Naive thymus-derived CD4-positive, alpha-beta T cell (primary cell): ENCODE measurements at regions not wholly inside any gene's neighbourhood (a gene's known extent, or its start where the extent isn't known, plus 50 kb on each side); places are given as distances from the start of the nearest gene placed in this dataset.
"Not testable (repeated sequence)": the region's sequence is repeated elsewhere in the genome, so short reads cannot be mapped to it uniquely, and the experiment has no call there.

ENCODE experiments used
- ATAC-seq: fragments of 150-1000 bp; cut with Tn5 transposase; 2 replicates; pipeline ENCODE4 v1.10.0; 2021; ENCODE audit warnings: mild to moderate bottlenecking, moderate library complexity
- CTCF ChIA-PET: fragments of 350-600 bp; sonication (Branson Sonifier 250); formaldehyde crosslinking; loops from one replicate; lab custom pipeline; 2021; ENCODE audit warnings: antibody characterized with exemption; lab: Charles Lee
- POLR2A ChIA-PET: fragments of 350-600 bp; sonication (Branson Sonifier 250); formaldehyde crosslinking; loops from one replicate; lab custom pipeline; 2021; ENCODE audit warnings: antibody characterized with exemption, inconsistent platforms; lab: Charles Lee
- DNase-seq, 9 donors: peaks; one replicate each; pipeline versions ENCODE4 v3.0.0 to v3.0.0-alpha.2; 2020 to 2022; ENCODE audit warnings: mixed read lengths in 1 of 9
- H3K27ac ChIP-seq: one replicate; pipeline ENCODE4 v1.7.0; 2013; ENCODE audit warnings: mild to moderate bottlenecking, low read depth, low read length, moderate library complexity
- H3K27me3 ChIP-seq, 2 donors: one replicate each; pipeline ENCODE4 v1.7.0; 2013; ENCODE audit warnings: low read length in 2 of 2, mild to moderate bottlenecking in 2 of 2, moderate library complexity in 2 of 2; ENCODE audit not compliant: control insufficient read depth in 2 of 2, insufficient read depth in 2 of 2
- H3K36me3 ChIP-seq, 3 experiments: 1 replicate in 2 of 3; 2 replicates in 1 of 3; pipeline ENCODE4 v1.7.0; 2013; ENCODE audit warnings: low read length in 3 of 3, mild to moderate bottlenecking in 3 of 3, moderate library complexity in 1 of 3; ENCODE audit not compliant: insufficient read depth in 3 of 3, control insufficient read depth in 2 of 3
- H3K4me1 ChIP-seq, 2 donors: one replicate each; pipeline ENCODE4 v1.7.0; 2013; ENCODE audit warnings: low read length in 2 of 2, mild to moderate bottlenecking in 2 of 2, moderate library complexity in 1 of 2; ENCODE audit not compliant: control insufficient read depth in 2 of 2, insufficient read depth in 2 of 2
- H3K4me3 ChIP-seq: 2 replicates; pipeline ENCODE4 v1.7.0; 2013; ENCODE audit warnings: mild to moderate bottlenecking, low read length
- H3K9me3 ChIP-seq, 3 experiments: 1 replicate in 2 of 3; 2 replicates in 1 of 3; pipeline ENCODE4 v1.7.0; 2013; ENCODE audit warnings: low read length in 3 of 3; ENCODE audit not compliant: control insufficient read depth in 2 of 3
- H3K27ac Mint-ChIP-seq, 9 donors: one replicate each; pipeline ENCODE4 v1.8.0; 2020 to 2022; ENCODE audit warnings: mixed read lengths in 9 of 9, mild to moderate bottlenecking in 8 of 9, moderate library complexity in 5 of 9, inconsistent platforms in 2 of 9
- H3K27me3 Mint-ChIP-seq, 5 donors: one replicate each; pipeline ENCODE4 v1.8.0; 2021 to 2022; ENCODE audit warnings: mixed read lengths in 5 of 5, mild to moderate bottlenecking in 1 of 5
- H3K36me3 Mint-ChIP-seq, 5 donors: one replicate each; pipeline ENCODE4 v1.8.0; 2020 to 2022; ENCODE audit warnings: mixed read lengths in 5 of 5, mild to moderate bottlenecking in 3 of 5, inconsistent platforms in 1 of 5
- H3K4me1 Mint-ChIP-seq, 7 donors: one replicate each; pipeline ENCODE4 v1.8.0; 2020 to 2022; ENCODE audit warnings: mixed read lengths in 7 of 7, mild to moderate bottlenecking in 3 of 7, inconsistent platforms in 1 of 7
- H3K4me3 Mint-ChIP-seq, 10 donors: one replicate each; pipeline ENCODE4 v1.8.0; 2020 to 2022; ENCODE audit warnings: mild to moderate bottlenecking in 10 of 10, mixed read lengths in 10 of 10, moderate library complexity in 6 of 10, inconsistent platforms in 2 of 10
- H3K9me3 Mint-ChIP-seq, 11 donors: one replicate each; pipeline ENCODE4 v1.8.0; 2020 to 2022; ENCODE audit warnings: mixed read lengths in 11 of 11, mild to moderate bottlenecking in 4 of 11, inconsistent platforms in 1 of 11, moderate library complexity in 1 of 11
- intact Hi-C, 2 donors: fragments of 100-400 bp; cut with micrococcal nuclease; formaldehyde crosslinking; loops; one replicate each; pipeline ENCODE4 v1.15.1; 2023

DNA sequence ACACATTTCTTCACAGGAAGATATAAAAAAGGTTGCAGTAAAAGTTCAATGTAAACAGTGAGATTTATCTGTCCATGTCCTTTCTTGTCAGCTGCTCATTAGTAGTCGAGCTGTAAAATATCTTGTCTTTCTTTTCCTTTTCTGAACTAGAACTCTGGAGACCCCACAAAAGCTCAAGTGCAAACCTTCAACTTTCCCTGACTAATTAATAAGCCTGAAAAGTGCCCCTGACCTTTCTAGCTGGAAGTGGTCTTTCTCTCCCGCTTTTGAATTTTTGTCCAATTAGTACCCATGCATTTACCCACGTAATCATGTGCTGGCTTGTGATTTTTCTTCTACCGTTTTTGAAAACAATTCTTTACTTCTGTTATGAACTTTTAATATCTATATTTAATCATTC, 63.6 kb upstream of the EHBP1 start:
- no peak overlapping the region for H3K4me3 Mint-ChIP-seq
- peaks cover 0 to 2% (median 0%) of the 10 kb centered on the region in 7 donors for H3K4me1 Mint-ChIP-seq
- no peaks in the 10 kb centered on the region for H3K36me3 ChIP-seq
- H3K4me1 ChIP-seq: no peaks in the 10 kb centered on the region
- no peak overlapping the region for H3K27ac ChIP-seq
- H3K9me3 ChIP-seq: no peaks in the 10 kb centered on the region
- intact Hi-C loops: no loop called here
- peaks cover 0 to 7% (median 6%) of the 10 kb centered on the region in 5 donors for H3K27me3 Mint-ChIP-seq
- no peak overlapping the region for H3K27ac Mint-ChIP-seq
- H3K36me3 Mint-ChIP-seq: no peaks in the 10 kb centered on the region
- no peak overlapping the region for H3K4me3 ChIP-seq
- DNase-seq (no peak), ATAC-seq (no peak)
- ChIA-PET CTCF (no interaction called here), POLR2A (no interaction called here)
- H3K27me3 ChIP-seq: no peaks in the 10 kb centered on the region
- H3K9me3 Mint-ChIP-seq: peaks cover 0 to 18% (median 6%) of the 10 kb centered on the region in 11 donors

DNA sequence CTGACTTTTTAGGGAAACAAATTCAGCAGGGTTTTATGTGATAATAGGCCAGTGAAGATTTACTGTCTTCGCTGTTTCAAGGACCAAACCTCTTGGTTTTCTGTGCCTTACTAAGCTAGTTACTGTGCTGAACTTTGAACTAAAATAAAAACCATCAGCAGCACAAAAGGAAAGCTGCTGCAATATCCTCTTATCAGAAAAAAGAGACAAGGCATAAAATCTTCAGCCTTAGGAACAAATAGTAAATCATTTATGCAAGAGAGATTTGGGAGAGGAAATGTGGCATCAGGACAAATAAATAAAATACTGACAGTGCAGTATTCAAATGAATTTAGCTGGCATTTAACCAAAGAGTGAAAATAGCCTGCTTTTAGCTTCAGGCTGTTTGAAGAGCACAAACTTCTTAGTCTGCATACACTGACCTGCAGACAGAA, 64.1 kb upstream of the EHBP1 start:
- no peak overlapping the region for H3K27ac ChIP-seq
- H3K4me3 ChIP-seq: no peak overlapping the region
- H3K9me3 ChIP-seq: no peaks in the 10 kb centered on the region
- H3K9me3 Mint-ChIP-seq: peaks cover 0 to 21% (median 6%) of the 10 kb centered on the region in 11 donors
- no peaks in the 10 kb centered on the region for H3K36me3 ChIP-seq
- CTCF ChIA-PET: no interaction called here
- no peak overlapping the region for H3K4me3 Mint-ChIP-seq
- H3K27ac Mint-ChIP-seq: peak overlapping the region in 1 of 9 donors; percentile 2
- peaks cover 0 to 2% (median 0%) of the 10 kb centered on the region in 7 donors for H3K4me1 Mint-ChIP-seq
- H3K4me1 ChIP-seq: no peaks in the 10 kb centered on the region
- DNase-seq (no peak), ATAC-seq (no peak)
- POLR2A ChIA-PET: no interaction called here
- H3K27me3 Mint-ChIP-seq: peaks cover 0 to 9% (median 7%) of the 10 kb centered on the region in 5 donors
- peaks cover 0 to under 1% (median 0%) of the 10 kb centered on the region in 5 donors for H3K36me3 Mint-ChIP-seq
- H3K27me3 ChIP-seq: no peaks in the 10 kb centered on the region
- intact Hi-C loops: no loop called here

DNA sequence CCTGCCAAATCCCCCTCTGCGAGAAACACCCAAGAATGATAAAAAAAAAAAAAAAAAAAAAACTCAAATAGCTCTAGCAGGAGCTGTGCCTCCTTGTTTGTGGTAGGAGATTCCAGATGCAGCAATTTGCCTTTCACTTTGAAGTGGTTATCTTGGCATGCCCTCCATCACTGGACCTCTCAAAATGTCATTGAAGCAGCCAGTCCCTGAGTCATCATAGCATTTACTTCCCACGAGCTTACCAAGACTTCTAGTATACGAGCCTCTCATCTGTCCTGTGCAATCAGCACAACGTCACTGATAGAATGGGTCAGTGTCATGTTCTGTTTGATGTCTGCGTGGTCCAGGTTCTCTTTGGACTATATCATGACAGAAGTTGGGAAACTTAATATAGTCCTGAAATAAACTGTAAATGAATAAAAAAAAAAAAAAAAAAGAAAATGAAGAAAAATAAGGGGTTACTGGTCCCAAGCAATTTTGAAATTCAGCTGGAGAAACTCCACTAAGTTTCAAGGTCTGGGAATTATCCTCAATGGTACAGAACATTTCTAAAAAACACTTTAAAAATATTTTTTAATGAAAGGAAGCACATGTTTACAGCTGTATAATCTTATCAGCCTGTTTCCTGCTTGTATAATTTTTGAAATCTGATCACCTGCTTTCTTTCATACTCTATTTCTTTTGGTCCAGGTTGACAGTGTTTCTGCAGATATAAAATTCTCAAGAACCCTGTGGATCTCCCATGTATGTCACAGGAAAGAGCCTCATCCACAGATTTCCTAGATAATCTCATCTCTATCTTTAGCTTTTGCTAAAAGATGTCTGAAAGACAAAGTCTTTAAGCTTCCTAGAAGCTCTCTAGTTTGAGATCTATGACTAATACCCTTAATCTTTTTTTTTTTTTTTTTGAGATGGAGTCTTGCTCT, 74.1 kb upstream of the EHBP1 start:
- Mint-ChIP-seq H3K9me3 (peaks cover 0 to 37% (median 10%) of the 10 kb centered on the region in 11 donors), H3K27ac (no peak overlapping the region), H3K27me3 (peaks cover 0 to 39% (median 29%) of the 10 kb centered on the region in 5 donors), H3K36me3 (peaks cover 0 to 10% (median 0%) of the 10 kb centered on the region in 5 donors), H3K4me1 (peaks cover 0 to 7% (median 0%) of the 10 kb centered on the region in 7 donors), H3K4me3 (no peak overlapping the region)
- H3K4me1 ChIP-seq: no peaks in the 10 kb centered on the region
- H3K27ac ChIP-seq: no peak overlapping the region
- ATAC-seq: no peak
- DNase-seq: no peak
- H3K9me3 ChIP-seq: no peaks in the 10 kb centered on the region
- H3K27me3 ChIP-seq: no peaks in the 10 kb centered on the region
- intact Hi-C loops: no loop called here
- no peaks in the 10 kb centered on the region for H3K36me3 ChIP-seq
- POLR2A ChIA-PET: no interaction called here
- CTCF ChIA-PET: no interaction called here
- no peak overlapping the region for H3K4me3 ChIP-seq

DNA sequence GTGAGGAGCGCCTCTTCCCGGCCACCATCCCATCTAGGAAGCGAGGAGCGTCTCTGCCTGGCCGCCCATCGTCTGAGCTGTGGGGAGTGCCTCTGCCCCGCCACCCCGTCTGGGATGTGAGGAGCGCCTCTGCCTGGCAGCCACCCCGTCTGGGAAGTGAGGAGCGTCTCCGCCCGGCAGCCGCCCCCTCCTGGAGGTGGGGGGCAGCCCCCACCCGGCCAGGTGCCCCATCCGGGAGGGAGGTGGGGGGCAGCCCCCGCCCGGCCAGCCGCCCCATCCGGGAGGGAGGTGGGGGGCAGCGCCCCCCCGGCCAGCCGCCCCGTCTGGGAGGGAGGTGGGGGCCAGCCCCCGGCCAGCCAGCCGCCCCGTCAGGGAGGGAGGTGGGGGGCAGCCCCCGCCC, 75.3 kb upstream of the EHBP1 start:
- H3K4me3 ChIP-seq, H3K36me3 ChIP-seq, ATAC-seq, H3K4me1 ChIP-seq, H3K27ac Mint-ChIP-seq, H3K27me3 ChIP-seq, H3K9me3 ChIP-seq, H3K36me3 Mint-ChIP-seq, POLR2A ChIA-PET, intact Hi-C loops, H3K4me1 Mint-ChIP-seq, DNase-seq, H3K4me3 Mint-ChIP-seq, H3K27ac ChIP-seq, CTCF ChIA-PET: not testable (repeated sequence)
- Mint-ChIP-seq H3K9me3 (peaks cover 0 to 29% (median 6%) of the 10 kb centered on the region in 11 donors), H3K27me3 (peaks cover 0 to 39% (median 25%) of the 10 kb centered on the region in 5 donors)

DNA sequence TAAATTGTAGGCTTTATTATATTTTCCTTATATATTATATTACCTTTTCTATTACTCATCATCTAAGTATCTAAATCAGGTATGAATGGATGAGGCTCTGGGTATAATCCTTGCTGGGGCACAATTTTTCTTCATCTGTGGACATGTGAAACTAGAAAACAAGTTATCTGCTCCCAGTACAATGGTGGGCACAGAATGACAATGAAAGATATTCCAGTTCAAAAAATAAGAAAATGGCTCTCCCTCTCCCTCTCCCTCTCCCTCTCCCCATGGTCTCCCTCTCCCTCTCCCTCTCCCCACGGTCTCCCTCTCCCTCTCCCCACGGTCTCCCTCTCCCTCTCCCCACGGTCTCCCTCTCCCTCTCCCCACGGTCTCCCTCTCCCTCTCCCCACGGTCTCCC, 76.2 kb upstream of the EHBP1 start:
- H3K27ac Mint-ChIP-seq, CTCF ChIA-PET, POLR2A ChIA-PET, H3K36me3 ChIP-seq, H3K27me3 ChIP-seq, intact Hi-C loops, H3K4me1 Mint-ChIP-seq, H3K4me1 ChIP-seq, H3K9me3 ChIP-seq, H3K27ac ChIP-seq, DNase-seq, H3K36me3 Mint-ChIP-seq, ATAC-seq, H3K4me3 ChIP-seq, H3K4me3 Mint-ChIP-seq: not testable (repeated sequence)
- H3K9me3 Mint-ChIP-seq: peaks cover 0 to 21% (median 6%) of the 10 kb centered on the region in 11 donors
- H3K27me3 Mint-ChIP-seq: peaks cover 0 to 36% (median 24%) of the 10 kb centered on the region in 5 donors

DNA sequence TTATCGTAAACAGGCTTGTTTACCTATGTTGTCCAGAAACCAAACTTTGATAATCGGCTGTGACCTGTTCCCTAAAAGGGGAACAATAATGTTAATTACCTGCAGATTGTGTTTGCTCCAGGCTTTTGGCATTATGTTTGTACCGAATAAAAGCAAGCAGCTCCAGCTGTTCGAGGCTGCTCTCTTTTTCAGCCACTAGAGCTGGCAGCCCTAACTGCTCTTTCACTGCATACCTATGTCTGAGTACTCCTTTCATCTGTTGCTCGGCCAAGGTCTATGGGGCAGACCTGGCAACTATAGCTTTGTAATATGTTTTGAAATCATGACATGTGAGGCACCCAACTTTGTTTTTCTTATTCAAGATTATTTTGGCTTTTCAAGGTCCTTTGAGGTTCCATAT, 77.8 kb upstream of the EHBP1 start:
- Histone ChIP-seq H3K9me3 (no peaks in the 10 kb centered on the region), H3K4me1 (no peaks in the 10 kb centered on the region), H3K4me3 (no peak overlapping the region), H3K27me3 (no peaks in the 10 kb centered on the region), H3K36me3 (no peaks in the 10 kb centered on the region), H3K27ac (no peak overlapping the region)
- peaks cover 0 to 7% (median 0%) of the 10 kb centered on the region in 7 donors for H3K4me1 Mint-ChIP-seq
- no peak overlapping the region for H3K27ac Mint-ChIP-seq
- CTCF ChIA-PET: no interaction called here
- H3K9me3 Mint-ChIP-seq: peaks cover 0 to 17% (median 5%) of the 10 kb centered on the region in 11 donors
- H3K4me3 Mint-ChIP-seq: no peak overlapping the region
- H3K36me3 Mint-ChIP-seq: no peaks in the 10 kb centered on the region
- no peak for DNase-seq
- POLR2A ChIA-PET: no interaction called here
- H3K27me3 Mint-ChIP-seq: peaks cover 0 to 33% (median 20%) of the 10 kb centered on the region in 5 donors
- intact Hi-C loops: no loop called here
- ATAC-seq: no peak
